GM18505 (cell line): ENCODE measurements at regions not wholly inside any gene's neighbourhood (a gene's known extent, or its start where the extent isn't known, plus 50 kb on each side); places are given as distances from the start of the nearest gene placed in this dataset.

Experiments
- ATAC-seq: cut with Tn5 transposase; IDR thresholded peaks from one replicate; pipeline ENCODE4 v1.9.1; 2021; ENCODE audit not compliant: unreplicated experiment
- POLR2A ChIP-seq: IDR thresholded peaks from 4 replicates; pipeline ENCODE4 v1.6.1; 2011; ENCODE audit warnings: borderline replicate concordance; ENCODE audit not compliant: insufficient read depth, insufficient read length; ENCODE audit errors: extremely low read depth

DNA sequence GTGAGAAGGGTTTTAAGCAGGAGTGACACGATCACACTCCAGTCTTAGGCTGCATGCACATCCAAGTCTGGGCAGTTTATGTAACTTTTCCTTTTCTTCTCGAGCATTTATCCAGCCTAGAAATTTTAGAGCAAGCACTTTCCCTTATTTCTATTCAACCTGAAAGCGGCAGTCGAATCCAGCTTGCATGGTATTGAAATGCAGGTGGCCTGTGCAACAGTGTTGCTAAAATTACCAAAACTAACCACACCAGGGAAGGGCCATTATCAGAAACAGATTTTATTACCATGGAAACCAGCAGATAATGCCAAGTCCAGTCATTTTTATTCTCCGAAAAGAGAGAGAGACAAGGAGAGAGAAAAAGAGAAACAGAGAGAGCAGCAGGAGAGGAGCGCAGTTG, 179.9 kb upstream of the ZC3H12A start:
- no peak for TF ChIP-seq POLR2A

DNA sequence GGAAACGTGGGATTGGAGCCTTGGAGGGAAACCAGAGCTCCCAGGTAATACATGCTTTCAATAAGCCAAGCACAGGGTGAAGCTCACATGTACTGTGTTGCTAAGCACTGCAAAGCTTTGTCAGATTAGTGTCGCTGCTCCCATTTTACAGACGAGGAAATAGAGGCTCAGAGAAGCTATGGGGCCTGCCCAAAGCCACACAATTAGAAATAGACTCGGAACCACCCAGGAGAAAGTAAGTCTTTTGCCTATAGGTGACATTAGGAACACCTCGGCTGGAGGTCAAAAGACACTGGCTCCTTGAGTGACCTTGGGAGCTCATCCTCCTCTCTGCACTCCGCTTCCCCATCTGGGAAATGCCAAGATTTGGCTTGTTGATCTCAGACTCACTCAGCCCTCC, 175.6 kb upstream of the ZC3H12A start:
- ATAC-seq = no peak
- no peak for TF ChIP-seq POLR2A

More for the DNA sequence above, 179.9 kb upstream of the ZC3H12A start:
- no peak for ATAC-seq

DNA sequence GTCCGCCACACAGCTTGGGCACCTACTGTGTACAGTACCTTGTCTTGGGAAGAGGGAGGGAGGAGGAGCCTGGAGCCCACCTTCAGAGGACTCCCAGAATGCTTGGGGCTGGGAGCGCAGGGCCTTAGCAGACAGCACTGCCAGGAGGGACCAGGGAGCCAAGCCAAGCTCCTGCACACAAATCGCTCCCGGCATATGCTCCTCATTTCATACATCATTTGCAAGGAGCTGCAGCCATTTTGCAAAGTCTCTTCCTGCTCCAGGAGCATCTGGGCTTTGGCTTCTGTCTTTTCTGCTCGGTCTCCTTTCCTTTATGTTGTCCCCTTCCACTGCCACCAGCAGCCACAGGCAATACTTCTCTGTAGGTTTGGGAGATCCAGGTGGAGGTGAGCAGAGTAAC, 175.2 kb upstream of the ZC3H12A start:
- no peak for ATAC-seq
- TF ChIP-seq POLR2A = no peak

DNA sequence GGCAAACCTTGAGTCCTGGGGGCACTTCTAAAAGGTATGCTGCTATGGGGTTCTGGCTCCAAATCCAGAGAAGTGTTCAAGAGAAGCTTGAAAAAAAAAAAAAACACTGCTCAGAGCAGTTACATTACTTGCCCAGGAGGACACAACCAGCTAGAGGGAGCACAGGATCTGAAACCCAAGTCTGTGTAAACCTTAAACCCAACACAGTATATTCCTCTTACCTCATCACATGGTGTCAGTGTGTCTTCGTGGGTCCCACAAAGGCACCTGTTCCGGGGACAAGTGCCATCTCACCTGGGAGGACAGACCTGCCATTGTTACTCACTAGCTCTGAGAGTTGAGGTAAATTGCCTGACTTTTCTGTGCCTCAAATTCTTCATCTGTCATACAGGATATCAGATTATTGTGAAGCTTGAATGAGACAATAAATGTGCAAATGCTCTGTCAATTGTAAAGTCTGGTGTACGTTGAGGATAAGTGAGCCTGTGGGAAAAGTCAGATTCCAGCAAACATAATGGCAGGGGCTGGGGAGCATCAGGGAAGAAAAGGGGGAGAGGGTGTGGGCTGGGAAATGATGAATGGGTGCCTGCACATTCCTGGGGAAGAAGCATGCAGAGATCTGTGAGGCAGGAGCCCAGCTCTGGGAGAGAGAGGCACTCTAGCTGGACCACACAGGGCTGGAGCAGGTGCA, 170.4 kb upstream of the ZC3H12A start:
- no peak for TF ChIP-seq POLR2A
- no peak for ATAC-seq

DNA sequence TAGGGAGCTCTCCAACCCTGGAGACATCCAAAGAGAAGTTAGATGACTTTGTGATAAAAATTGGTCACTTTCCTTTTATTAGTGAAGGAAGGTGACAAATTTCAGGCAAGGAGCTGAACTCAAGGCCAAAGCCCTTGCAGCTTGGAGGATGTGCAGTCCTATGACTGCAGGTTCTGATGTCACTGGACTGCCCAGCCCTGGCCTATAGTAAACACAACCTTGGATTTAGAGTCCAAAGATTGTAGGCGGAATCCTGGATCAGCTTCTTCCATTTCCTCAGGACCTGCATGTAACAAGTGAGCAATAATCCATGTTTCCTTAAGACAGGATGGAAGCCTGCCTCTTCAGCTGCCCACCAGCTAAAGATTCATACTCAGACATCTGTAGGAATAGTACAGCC, 169.3 kb upstream of the ZC3H12A start:
- ATAC-seq = no peak

DNA sequence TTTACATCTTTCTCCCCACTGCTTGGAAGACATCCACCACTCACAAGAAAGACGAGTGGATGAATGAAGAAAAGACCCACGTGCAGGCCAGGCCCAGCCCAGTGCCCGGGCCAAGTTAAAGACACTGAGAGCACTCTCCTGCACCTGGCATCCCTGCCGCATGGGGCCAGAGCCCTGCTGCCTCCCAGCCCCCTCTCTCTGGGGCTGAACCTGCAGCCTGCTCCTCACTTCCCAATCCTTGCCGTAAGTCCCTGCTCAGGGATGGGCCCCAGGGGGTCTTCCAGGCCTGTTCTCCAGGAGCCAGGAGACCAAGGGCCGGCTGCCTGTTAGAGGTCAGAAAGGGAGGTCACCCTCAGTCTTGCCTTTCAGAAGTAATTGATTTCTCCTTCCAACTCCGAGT, 168.5 kb upstream of the ZC3H12A start:
- no peak for TF ChIP-seq POLR2A
- no peak for ATAC-seq

More for the DNA sequence above, 169.3 kb upstream of the ZC3H12A start:
- no peak for TF ChIP-seq POLR2A

DNA sequence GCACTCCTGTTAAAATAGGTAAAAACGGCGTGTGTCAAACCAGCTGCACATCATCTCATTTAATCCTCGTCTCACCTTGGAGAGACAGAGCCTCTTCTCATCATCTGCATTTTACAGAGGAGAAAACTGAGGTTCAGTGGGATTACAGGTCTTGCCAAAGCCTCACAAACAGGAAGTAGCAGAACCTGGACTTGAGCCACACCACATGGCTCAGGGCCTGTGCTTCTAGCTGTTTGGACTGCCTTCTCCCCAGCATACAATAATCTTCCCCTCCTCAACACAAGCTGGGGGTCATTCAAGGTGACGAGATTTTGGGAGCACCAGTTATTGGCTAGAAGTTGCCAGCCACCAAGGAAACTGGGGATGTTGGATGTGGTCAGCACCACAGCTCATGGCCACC, 167.9 kb upstream of the ZC3H12A start:
- no peak for ATAC-seq
- no peak for TF ChIP-seq POLR2A

DNA sequence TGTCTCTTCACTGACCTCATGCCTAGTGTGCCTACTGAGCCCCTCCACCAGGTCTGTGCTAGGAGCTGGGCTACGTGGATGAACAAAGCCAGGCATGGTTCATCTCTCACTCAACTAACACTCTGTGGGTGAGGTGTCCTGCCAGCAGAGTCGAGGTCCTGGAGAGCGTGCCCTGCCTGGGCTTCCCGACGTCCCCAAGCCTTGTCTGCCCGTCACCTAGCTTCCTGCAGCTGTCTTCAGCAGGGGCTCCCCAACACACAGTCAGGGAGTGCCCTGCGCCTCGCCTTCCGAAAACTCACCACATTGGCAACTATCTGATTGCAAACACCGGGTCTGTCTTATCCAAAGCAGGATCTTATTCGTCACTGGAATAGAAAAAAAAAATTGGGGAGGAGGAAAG, 167.5 kb upstream of the ZC3H12A start:
- no peak for TF ChIP-seq POLR2A
- ATAC-seq = no peak

DNA sequence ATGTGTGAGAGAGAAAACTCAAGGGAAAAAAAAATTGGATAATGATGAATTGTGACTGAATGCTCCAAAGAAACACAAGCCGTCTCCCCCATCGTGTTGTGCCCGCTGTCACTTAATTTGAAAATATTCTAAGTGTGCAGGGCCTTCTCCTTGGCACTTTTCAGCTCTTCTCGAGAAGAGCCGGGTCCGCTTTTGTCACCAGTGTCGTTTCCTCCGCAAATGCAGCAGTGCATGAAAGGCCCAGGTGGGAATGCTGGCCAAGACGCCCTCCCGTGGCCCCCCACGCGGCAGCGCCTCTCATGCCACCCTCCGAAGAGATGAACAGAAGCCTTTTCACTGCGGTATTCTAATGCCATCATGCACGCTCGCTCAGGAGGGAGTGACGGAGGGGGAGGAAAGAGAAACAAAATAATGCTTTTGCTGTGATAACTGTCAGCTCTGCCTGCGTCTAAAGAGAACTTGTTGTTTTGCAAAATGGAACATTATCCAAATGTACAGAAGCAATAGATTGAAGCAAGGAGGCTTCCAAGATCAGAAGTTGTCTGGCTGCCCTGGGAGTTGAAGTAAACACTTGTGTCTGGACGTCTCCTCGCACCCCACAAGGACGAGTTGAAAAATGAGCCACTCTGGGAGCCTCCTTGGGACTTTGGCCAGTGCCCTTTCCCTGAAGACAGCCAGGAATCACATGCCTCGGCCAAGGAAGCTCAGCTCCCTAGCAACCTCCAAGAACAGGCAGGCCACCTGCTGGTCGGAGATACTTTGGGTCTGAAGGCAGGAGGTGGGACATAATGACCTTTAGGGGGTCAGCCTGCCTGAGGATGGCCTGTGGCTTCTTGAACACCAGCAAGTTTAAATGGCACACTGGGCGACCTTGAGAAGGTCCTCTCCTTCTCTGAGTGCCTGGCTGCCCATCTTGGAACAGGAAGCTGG, 166.1 kb upstream of the ZC3H12A start:
- ATAC-seq = no peak
- no peak for TF ChIP-seq POLR2A

DNA sequence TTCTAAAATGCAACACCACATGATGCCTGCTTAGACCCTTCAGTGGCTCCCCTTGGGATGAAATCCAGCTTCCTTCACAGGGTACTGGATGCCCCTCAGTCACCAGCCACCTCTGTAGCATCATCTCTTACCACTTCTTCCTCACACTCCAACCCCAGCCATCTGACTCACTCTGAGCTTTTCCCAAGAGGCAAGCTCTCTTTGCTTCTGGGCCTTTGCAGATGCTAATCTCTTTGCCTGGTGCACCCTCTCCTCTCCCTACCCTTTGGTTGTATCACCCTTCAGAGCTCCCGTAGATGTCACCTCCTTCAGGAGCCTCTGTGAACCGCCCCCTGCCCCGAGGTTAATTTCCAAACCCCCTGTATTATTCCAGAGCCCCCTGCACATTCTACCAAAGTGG, 164.8 kb upstream of the ZC3H12A start:
- no peak for TF ChIP-seq POLR2A
- ATAC-seq = no peak

DNA sequence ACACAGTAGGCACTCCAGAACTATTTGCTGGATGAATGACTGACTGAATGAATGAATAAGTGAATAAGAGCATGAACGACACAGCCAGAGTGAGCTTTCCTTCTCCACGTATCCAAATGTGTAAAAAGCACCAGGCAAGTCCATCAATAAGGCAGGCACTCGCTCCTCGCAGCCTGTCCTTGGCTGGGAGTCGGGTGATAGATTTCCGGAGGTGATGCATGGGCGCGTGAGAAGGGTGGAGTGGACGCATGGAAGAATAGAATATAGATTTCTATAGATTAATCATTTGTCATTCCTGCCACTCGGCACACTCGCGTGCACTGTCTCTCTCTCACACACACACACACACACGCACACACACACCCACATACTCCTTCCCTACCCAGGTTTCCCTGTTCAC, 164.3 kb upstream of the ZC3H12A start:
- no peak for TF ChIP-seq POLR2A
- ATAC-seq = no peak

DNA sequence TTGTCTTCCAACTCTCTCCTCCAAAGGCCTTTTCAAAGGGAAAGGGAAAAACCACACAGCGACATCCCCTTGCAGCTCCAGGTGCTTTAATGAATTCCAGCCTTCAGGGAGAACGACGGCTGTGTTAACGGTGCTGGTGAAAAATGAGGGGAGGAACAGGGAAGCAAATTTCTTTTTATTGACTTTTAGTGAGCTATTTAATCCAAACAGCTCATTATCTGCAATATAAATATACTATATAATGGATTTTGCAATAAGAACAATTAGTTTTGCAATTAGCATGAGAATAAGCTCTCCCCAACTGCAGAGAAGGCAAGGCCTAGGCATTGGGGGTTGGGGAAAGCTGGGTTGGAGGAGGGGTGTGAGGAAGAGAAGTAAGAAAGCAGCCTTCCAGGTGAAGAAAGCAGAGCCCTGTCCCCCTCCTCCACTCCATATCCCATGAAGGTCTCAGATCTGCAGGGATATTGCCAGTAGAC, 159.0 kb upstream of the ZC3H12A start:
- no peak for TF ChIP-seq POLR2A
- no peak for ATAC-seq

DNA sequence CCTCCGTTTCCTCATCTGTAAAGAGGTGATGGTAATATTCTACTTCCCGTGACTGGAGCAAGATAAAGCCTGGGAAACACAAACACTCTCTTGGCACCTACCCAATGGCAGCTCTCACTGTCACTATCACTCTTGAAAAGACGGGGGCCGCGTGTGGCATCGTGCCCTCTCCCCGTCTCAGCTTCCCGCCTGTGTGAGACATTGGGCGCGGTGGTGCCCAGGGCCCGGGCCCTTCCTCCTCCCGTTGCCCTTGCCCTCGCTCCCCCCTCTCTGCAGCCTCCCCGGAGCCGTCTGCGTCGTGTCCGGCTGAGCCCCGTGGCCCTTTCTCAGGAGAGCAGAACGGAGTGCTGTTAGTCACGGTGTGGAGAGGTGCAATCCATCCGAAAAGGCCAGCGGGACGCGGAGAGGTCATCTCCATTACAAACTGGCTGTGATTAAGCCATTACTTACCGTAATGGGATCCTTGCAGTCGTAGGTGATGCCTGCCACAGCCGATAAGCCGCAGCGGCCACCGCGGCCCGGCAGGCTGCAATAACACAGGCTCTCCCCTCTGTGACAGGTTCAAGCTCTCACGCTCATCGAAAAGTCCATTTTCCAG, 156.4 kb upstream of the ZC3H12A start:
- no peak for ATAC-seq
- no peak for TF ChIP-seq POLR2A

DNA sequence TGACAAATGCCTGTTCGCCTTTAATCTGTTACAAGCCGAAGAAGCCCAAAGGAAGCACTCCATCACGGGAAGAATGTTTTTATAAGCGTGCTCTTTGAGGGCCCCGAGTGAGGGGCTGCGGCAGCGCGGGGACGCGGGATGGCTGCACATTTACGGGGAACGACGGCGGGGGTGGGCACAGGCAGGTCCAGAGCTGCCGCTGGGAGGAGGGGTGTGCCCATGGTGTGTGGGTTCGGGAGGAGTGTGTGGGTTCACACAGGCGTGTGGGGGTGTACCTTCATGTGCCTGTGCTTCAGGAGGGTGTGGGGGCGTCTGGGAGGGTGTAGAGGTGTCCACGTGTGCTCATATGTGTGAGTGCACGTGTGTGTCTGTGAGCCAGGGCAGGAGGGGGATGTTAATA, 155.9 kb upstream of the ZC3H12A start:
- ATAC-seq = no peak
- no peak for TF ChIP-seq POLR2A

DNA sequence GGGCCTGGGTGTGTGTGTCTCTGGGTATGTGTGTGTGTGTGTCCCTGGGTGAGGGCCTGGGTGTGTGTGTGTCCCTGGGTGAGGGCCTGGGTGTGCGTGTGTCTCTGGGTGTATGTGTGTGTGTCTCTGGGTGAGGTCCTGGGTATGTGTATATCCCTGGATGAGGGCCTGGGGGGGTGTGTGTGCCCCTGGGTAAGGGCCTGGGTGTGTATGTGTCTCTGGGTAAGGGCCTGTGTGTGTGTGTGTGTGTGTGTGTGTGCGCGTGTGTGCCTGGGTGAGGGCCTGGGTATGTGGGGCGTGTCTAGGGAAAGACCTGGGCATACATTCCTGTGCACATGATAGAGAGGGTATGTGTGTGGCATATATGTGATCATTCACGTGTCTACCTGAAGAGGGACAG, 155.1 kb upstream of the ZC3H12A start:
- no peak for TF ChIP-seq POLR2A
- ATAC-seq = no peak
